ENCODE measurements at regions not wholly inside any gene's neighbourhood (a gene's known extent, or its start where the extent isn't known, plus 50 kb on each side); places are given as distances from the start of the nearest gene placed in this dataset.

DNA sequence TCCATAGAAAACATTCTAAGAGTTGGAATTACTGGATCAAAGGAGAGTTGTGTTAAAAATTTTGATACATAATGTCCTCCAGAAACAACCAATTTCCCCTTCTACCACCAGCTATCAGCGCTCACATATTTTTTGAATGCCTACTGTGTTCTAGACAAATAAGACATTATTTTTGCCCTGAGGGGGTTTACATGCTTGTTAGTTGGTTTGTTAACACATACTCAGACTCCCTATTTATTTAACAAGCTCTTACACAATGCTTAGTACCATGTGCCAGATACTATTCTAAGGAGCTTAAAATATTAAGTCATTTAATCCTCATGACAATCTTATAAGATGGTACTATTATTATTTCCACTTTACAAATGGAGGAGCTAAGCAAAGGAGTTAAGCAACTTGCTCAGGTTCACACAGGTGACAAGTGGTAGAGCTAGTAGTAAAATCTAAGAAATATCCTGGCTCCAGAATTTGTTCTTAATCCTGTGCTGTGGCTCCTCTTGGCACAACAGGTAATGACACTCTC lies 194.2 kb downstream of the UTP18 start:
- TF ChIP-seq ZNF24 (IDR thresholded peaks at IDR 0.05) (no peak), FOXA1 (IDR thresholded peaks at IDR 0.05; ENCODE audit: borderline replicate concordance) (no peak), RFX5 (IDR thresholded peaks at IDR 0.05; ENCODE audit: low read depth, low read length) (no peak), KLF16 (IDR thresholded peaks at IDR 0.05) (no peak), MXI1 (IDR thresholded peaks at IDR 0.05; ENCODE audit: low read depth, low read length) (no peak), HMGXB4 (CRISPR knock-in tag; IDR thresholded peaks at IDR 0.05) (no peak), ZNF79 (CRISPR knock-in tag; IDR thresholded peaks at IDR 0.05; ENCODE audit: low read depth) (no peak), CHAMP1 (IDR thresholded peaks at IDR 0.05) (no peak)
